H1 (cell line): ENCODE measurements at regions not wholly inside any gene's neighbourhood (a gene's known extent, or its start where the extent isn't known, plus 50 kb on each side); places are given as distances from the start of the nearest gene placed in this dataset.

Experiments used
- CTCF ChIA-PET: fragments of 300-600 bp; sonication (Branson Sonifier 250); formaldehyde crosslinking; loops from one replicate; lab custom pipeline; 2021; ENCODE audit not compliant: partially characterized antibody; lab: Charles Lee
- POLR2A ChIA-PET: fragments of 300-600 bp; sonication (Branson Sonifier 250); formaldehyde crosslinking; loops from one replicate; lab custom pipeline; 2021; ENCODE audit warnings: inconsistent platforms; ENCODE audit not compliant: partially characterized antibody; lab: Charles Lee
- DNase-seq, 2 experiments: peaks; one replicate each; pipeline versions ENCODE4 v3.0.0 to v3.0.0-alpha.2; 2010 to 2022; ENCODE audit warnings: low spot score in 2 of 2, low read depth in 1 of 2, mixed read lengths in 1 of 2
- FAIRE-seq: peaks from 2 replicates; lab custom pipeline; 2011; peaks lifted over from hg19 to GRCh38; lab: Jason Lieb, UNC
- H2AFZ ChIP-seq: 2 replicates; pipeline ENCODE4 v1.8.1; 2012; ENCODE audit warnings: low read length, inconsistent platforms
- H2AK5ac ChIP-seq: 2 replicates; pipeline ENCODE4 v1.6.1; 2013; ENCODE audit warnings: low read depth, low read length
- H2BK120ac ChIP-seq: replicated peaks from 2 replicates; pipeline ENCODE3; 2013; ENCODE audit warnings: low read depth, low read length, inconsistent platforms
- H2BK12ac ChIP-seq: 2 replicates; pipeline ENCODE4 v1.6.1; 2013; ENCODE audit warnings: low read depth, low read length
- H2BK15ac ChIP-seq: 2 replicates; pipeline ENCODE4 v1.6.1; 2013; ENCODE audit warnings: low read length
- H2BK20ac ChIP-seq: 2 replicates; pipeline ENCODE4 v1.6.1; 2013; ENCODE audit warnings: low read length
- H2BK5ac ChIP-seq: 2 replicates; pipeline ENCODE4 v1.6.1; 2013; ENCODE audit warnings: low read depth, low read length
- H3K14ac ChIP-seq: 2 replicates; pipeline ENCODE4 v1.6.1; 2013; ENCODE audit warnings: inconsistent platforms; ENCODE audit not compliant: insufficient read length
- H3K18ac ChIP-seq: 2 replicates; pipeline ENCODE4 v1.6.1; 2013; ENCODE audit warnings: low read length; ENCODE audit errors: extremely low read depth
- H3K23ac ChIP-seq: 2 replicates; pipeline ENCODE4 v1.6.1; 2013; ENCODE audit warnings: inconsistent platforms; ENCODE audit not compliant: insufficient read length
- H3K23me2 ChIP-seq: 2 replicates; pipeline ENCODE4 v1.6.1; 2013; ENCODE audit warnings: low read depth, low read length
- H3K27ac ChIP-seq: 2 replicates; pipeline ENCODE4 v1.6.1; 2011; ENCODE audit warnings: low read depth, low read length, inconsistent platforms
- H3K27me3 ChIP-seq, 4 experiments: replicated peaks in 1 of 4; 1 replicate in 1 of 4; 2 replicates in 3 of 4; pipeline versions ENCODE4 v1.6.1 to v1.8.1; 2011 to 2013; ENCODE audit warnings: low read length in 3 of 4, mild to moderate bottlenecking in 3 of 4, inconsistent platforms in 2 of 4, mixed read lengths in 2 of 4, moderate library complexity in 1 of 4; ENCODE audit not compliant: control insufficient read depth in 3 of 4, insufficient read depth in 3 of 4; ENCODE audit errors: extremely low read depth in 1 of 4
- H3K36me3 ChIP-seq, 4 experiments: 2 replicates each; pipeline versions ENCODE4 v1.6.1 to v1.8.1; 2011 to 2013; ENCODE audit warnings: mild to moderate bottlenecking in 4 of 4, low read length in 3 of 4, moderate library complexity in 2 of 4, control low read depth in 1 of 4, inconsistent platforms in 1 of 4; ENCODE audit not compliant: insufficient read depth in 4 of 4, control insufficient read depth in 2 of 4
- H3K4ac ChIP-seq: replicated peaks from 2 replicates; pipeline ENCODE3; 2013; ENCODE audit warnings: low read length, low read depth, mixed read lengths, inconsistent platforms; ENCODE audit not compliant: insufficient read length
- H3K4me1 ChIP-seq, 4 experiments: replicated peaks in 1 of 4; 1 replicate in 1 of 4; 2 replicates in 3 of 4; pipeline versions ENCODE4 v1.6.1 to v1.8.1; 2011 to 2013; ENCODE audit warnings: low read length in 3 of 4, inconsistent platforms in 2 of 4, mixed read lengths in 1 of 4; ENCODE audit not compliant: insufficient read depth in 4 of 4, control insufficient read depth in 3 of 4
- H3K4me2 ChIP-seq, 2 experiments: 2 replicates each; pipeline versions ENCODE4 v1.6.1 to v1.8.1; 2011 to 2013; ENCODE audit warnings: low read depth in 2 of 2, low read length in 2 of 2, control low read depth in 1 of 2, inconsistent platforms in 1 of 2, mild to moderate bottlenecking in 1 of 2; ENCODE audit not compliant: insufficient read depth in 1 of 2
- H3K4me3 ChIP-seq, 4 experiments: fragments of 200-600, 300-600 bp in 1 of 4; sonication (generic), shearing (Covaris generic), sonication (Bioruptor Twin) in 1 of 4; 2 replicates each; pipeline versions ENCODE4 v1.5.1 to v1.8.1; 2011 to 2016; ENCODE audit warnings: low read length in 4 of 4, low read depth in 3 of 4, control low read depth in 2 of 4, inconsistent platforms in 2 of 4, mild to moderate bottlenecking in 2 of 4, mixed read lengths in 1 of 4, moderate library complexity in 1 of 4; ENCODE audit not compliant: insufficient read depth in 2 of 4; ENCODE audit errors: extremely low read depth in 1 of 4
- H3K56ac ChIP-seq: replicated peaks from 2 replicates; pipeline ENCODE3; 2013; ENCODE audit warnings: low read depth, mild to moderate bottlenecking, mixed read lengths, low read length, inconsistent platforms; ENCODE audit not compliant: insufficient read length
- H3K79me1 ChIP-seq: 2 replicates; pipeline ENCODE4 v1.6.1; 2013; ENCODE audit warnings: low read depth, low read length, control low read depth
- H3K79me2 ChIP-seq, 2 experiments: 2 replicates each; pipeline versions ENCODE4 v1.6.1 to v1.8.1; 2012 to 2013; ENCODE audit warnings: low read length in 2 of 2, mild to moderate bottlenecking in 2 of 2, inconsistent platforms in 1 of 2; ENCODE audit not compliant: insufficient read depth in 2 of 2, control insufficient read depth in 1 of 2
- H3K9ac ChIP-seq, 4 experiments: replicated peaks in 1 of 4; 1 replicate in 1 of 4; 2 replicates in 3 of 4; pipeline versions ENCODE4 v1.6.1 to v1.8.1; 2011 to 2013; ENCODE audit warnings: low read depth in 3 of 4, low read length in 3 of 4, control low read depth in 2 of 4, mild to moderate bottlenecking in 2 of 4, moderate library complexity in 2 of 4, inconsistent platforms in 1 of 4; ENCODE audit errors: extremely low read depth in 1 of 4
- H3K9me3 ChIP-seq, 2 experiments: 2 replicates each; pipeline versions ENCODE4 v1.6.1 to v1.8.1; 2012 to 2013; ENCODE audit warnings: mild to moderate bottlenecking in 2 of 2, moderate library complexity in 2 of 2, control low read depth in 1 of 2, inconsistent platforms in 1 of 2, low read depth in 1 of 2, low read length in 1 of 2, mixed read lengths in 1 of 2; ENCODE audit not compliant: insufficient read depth in 2 of 2
- H4K20me1 ChIP-seq, 2 experiments: replicated peaks in 1 of 2; 2 replicates each; pipeline versions ENCODE3 to v1.8.1; 2011 to 2013; ENCODE audit warnings: inconsistent platforms in 2 of 2, low read length in 2 of 2, mild to moderate bottlenecking in 1 of 2; ENCODE audit not compliant: insufficient read depth in 2 of 2, control insufficient read depth in 1 of 2
- H4K5ac ChIP-seq: 2 replicates; pipeline ENCODE4 v1.6.1; 2013; ENCODE audit warnings: low read length, low read depth, mixed read lengths, inconsistent platforms; ENCODE audit not compliant: insufficient read length
- H4K8ac ChIP-seq: 2 replicates; pipeline ENCODE4 v1.8.0; 2013; ENCODE audit warnings: mild to moderate bottlenecking, moderate library complexity, low read length, inconsistent platforms; ENCODE audit not compliant: insufficient read depth; ENCODE audit errors: extremely low read depth
- H4K91ac ChIP-seq: replicated peaks from 2 replicates; pipeline ENCODE3; 2013; ENCODE audit warnings: low read length, mixed read lengths, inconsistent platforms; ENCODE audit not compliant: insufficient read length
- KDM1A ChIP-seq: fragments of 200-600, 300-600 bp; sonication (generic); IDR thresholded peaks from 2 replicates; pipeline ENCODE4 v1.7.1; 2016; ENCODE audit warnings: mild to moderate bottlenecking, low read length, borderline replicate concordance
- POU5F1 ChIP-seq: IDR thresholded peaks from 2 replicates; pipeline ENCODE4 v1.6.1; 2011; ENCODE audit warnings: low read depth, mild to moderate bottlenecking, low read length, moderate library complexity

GRCh38 chr13:47146136-47146535 is 249.3 kb upstream of the HTR2A start:
- Histone ChIP-seq H2BK15ac (no peak overlapping the region), H4K5ac (no peak overlapping the region), H3K4me1 (no peaks in the 10 kb centered on the region), H2BK20ac (no peak overlapping the region), H3K4me3 (no peak overlapping the region), H3K79me1 (no peaks in the 10 kb centered on the region), H2AK5ac (no peak overlapping the region), H3K9ac (no peak overlapping the region), H3K23ac (no peak overlapping the region), H3K27me3 (no peaks in the 10 kb centered on the region), H3K27ac (no peak overlapping the region), H3K23me2 (no peaks in the 10 kb centered on the region), H3K4me2 (no peak overlapping the region), H3K56ac (no peak overlapping the region), H3K14ac (no peak overlapping the region), H3K4ac (no peak overlapping the region), H2AFZ (no peak overlapping the region), H3K18ac (no peak overlapping the region), H2BK120ac (no peak overlapping the region), H4K20me1 (no peaks in the 10 kb centered on the region), H4K91ac (no peak overlapping the region), H2BK5ac (no peak overlapping the region), H3K79me2 (no peaks in the 10 kb centered on the region), H2BK12ac (no peak overlapping the region), H4K8ac (no peak overlapping the region), H3K36me3 (no peaks in the 10 kb centered on the region), H3K9me3 (no peaks in the 10 kb centered on the region)
- ChIA-PET CTCF (no interaction called here), POLR2A (interaction anchor here (1.2 kb wide), 1 partner anchor 24 kb away, joined by 3 read pairs; no protein-coding TSS in a partner anchor)
- FAIRE-seq, result no peak
- TF ChIP-seq POU5F1 (no peak), KDM1A (no peak)
- no peak for DNase-seq
